ENCODE measurements at regions not wholly inside any gene's neighbourhood (a gene's known extent, or its start where the extent isn't known, plus 50 kb on each side); places are given as distances from the start of the nearest gene placed in this dataset.

GRCh38 chr11:41519696-41520095 is 60.2 kb upstream of the LRRC4C start:
- DNase-seq (ENCODE audit: low read depth), result no peak
- H3K4me3 ChIP-seq (ENCODE audit: low read depth, low read length), result no peak overlapping the region
- TF ChIP-seq, protein P1, sequence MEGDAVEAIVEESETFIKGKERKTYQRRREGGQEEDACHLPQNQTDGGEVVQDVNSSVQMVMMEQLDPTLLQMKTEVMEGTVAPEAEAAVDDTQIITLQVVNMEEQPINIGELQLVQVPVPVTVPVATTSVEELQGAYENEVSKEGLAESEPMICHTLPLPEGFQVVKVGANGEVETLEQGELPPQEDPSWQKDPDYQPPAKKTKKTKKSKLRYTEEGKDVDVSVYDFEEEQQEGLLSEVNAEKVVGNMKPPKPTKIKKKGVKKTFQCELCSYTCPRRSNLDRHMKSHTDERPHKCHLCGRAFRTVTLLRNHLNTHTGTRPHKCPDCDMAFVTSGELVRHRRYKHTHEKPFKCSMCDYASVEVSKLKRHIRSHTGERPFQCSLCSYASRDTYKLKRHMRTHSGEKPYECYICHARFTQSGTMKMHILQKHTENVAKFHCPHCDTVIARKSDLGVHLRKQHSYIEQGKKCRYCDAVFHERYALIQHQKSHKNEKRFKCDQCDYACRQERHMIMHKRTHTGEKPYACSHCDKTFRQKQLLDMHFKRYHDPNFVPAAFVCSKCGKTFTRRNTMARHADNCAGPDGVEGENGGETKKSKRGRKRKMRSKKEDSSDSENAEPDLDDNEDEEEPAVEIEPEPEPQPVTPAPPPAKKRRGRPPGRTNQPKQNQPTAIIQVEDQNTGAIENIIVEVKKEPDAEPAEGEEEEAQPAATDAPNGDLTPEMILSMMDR (conservative IDR thresholded peaks at IDR 0.05; ENCODE audit: low read depth, low read length), result no peak

DNA sequence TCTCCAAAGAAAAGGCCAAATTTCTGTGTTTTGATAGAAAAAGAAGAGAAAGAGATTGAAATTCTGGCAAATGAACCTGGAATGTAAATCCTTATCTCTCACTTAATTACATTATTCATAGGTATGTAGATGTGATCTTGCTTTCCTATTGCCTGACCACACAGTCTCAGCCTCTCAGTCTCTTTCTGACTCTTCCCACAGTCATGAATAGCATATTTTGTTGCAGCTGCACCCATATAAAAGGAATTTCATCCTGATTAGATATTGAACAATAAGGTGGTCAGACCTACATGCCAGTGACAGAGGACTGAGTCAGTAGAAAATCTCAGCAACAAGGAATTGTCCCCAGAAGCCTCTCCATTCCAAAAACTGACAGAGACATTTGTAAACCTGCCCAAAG is 62.9 kb upstream of the LRRC4C start:
- no peak overlapping the region for H3K4me3 ChIP-seq (ENCODE audit: low read depth, low read length)
- no peak for DNase-seq (ENCODE audit: low read depth)
- TF ChIP-seq, protein P1 (conservative IDR thresholded peaks at IDR 0.05; ENCODE audit: low read depth, low read length), result no peak

DNA sequence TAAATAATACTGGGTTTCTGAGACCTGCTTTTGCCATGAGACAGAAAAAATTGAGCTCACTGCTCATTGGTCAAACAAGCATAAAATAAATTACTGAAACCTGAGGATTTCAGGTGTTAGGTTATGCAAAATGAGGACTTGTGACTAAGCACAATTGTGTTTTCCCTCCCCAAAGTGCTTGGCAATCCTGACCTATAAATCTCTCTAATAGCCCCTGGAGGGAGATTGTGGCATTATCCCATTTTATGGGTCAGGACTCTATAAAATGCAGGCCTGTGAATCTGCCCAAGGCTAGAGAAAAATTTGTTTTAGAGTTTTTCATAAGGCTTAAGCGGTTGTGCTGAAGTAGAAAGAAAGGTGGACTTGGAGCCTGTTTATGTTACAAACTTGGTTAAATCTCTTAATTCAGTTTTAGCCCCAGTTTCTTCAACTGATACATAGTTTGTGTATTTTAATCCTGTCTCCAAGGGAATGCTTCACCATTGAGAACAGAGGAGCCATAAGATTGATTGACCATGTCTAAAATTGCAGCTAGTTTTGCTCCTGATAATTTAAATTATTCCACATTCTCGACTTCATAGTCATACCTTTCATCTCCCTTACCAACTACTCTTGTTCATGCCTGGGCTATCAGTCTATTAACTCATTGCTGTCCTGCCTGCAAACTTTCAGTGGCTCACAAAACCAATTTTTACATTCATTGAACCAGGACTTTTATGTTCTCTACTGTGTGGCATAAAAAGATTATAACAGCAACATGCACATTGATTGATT is 63.6 kb upstream of the LRRC4C start:
- no peak overlapping the region for H3K4me3 ChIP-seq (ENCODE audit: low read depth, low read length)
- DNase-seq (ENCODE audit: low read depth), result no peak
- TF ChIP-seq, protein P1 (conservative IDR thresholded peaks at IDR 0.05; ENCODE audit: low read depth, low read length), result no peak

DNA sequence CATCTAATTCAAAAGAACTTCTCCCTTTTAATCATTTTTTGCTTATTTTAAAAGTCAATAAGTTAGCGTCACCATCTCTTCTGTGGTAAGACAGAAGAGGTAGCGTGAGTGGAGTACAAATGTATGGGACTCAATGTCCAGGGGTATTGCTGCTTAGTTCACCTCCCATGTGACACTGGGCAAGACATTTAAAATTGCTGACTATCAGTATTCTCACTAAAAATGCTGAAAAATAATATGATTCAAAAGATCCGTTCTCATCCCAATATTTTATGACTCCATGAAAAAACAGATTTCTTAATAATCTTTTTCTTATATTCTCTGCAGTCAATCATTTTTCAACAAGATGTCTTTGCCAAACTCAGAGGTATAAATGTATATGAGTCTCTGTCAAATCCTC is 68.1 kb upstream of the LRRC4C start:
- no peak for DNase-seq (ENCODE audit: low read depth)
- H3K4me3 ChIP-seq (ENCODE audit: low read depth, low read length), result no peak overlapping the region
- TF ChIP-seq, protein P1 (conservative IDR thresholded peaks at IDR 0.05; ENCODE audit: low read depth, low read length), result no peak

GRCh38 chr11:41532413-41532812 is 73.0 kb upstream of the LRRC4C start:
- DNase-seq (ENCODE audit: low read depth), result no peak
- no peak overlapping the region for H3K4me3 ChIP-seq (ENCODE audit: low read depth, low read length)
- TF ChIP-seq, protein P1 (conservative IDR thresholded peaks at IDR 0.05; ENCODE audit: low read depth, low read length), result no peak

DNA sequence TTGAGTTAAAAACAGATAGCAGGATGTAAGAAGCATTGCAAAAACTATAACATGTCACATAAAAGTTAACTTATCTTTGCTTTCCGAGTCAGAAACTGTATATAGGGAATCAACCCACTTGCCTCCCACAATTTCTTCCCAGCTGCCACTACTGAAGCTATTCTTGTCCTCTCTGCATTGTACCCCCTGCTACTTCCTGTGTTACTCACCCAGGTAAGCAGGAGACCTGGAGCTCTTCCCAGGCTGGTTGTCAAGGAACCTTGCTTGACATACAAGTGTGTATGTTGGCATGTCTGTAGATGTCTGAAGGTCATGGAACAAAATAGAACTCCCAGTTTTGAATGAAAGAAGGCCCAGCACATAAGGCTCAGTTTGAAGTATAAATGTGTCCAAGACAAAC is 74.3 kb upstream of the LRRC4C start:
- no peak for DNase-seq (ENCODE audit: low read depth)

More for the DNA sequence above, 74.3 kb upstream of the LRRC4C start:
- H3K4me3 ChIP-seq (ENCODE audit: low read depth, low read length), result no peak overlapping the region
- TF ChIP-seq, protein P1 (conservative IDR thresholded peaks at IDR 0.05; ENCODE audit: low read depth, low read length), result no peak
